Effector memory CD8-positive, alpha-beta T cell (primary cell): ENCODE measurements at regions not wholly inside any gene's neighbourhood (a gene's known extent, or its start where the extent isn't known, plus 50 kb on each side); places are given as distances from the start of the nearest gene placed in this dataset.

Experiments
- ATAC-seq: fragments of 150-1000 bp; cut with Tn5 transposase; replicated peaks from 2 replicates; pipeline ENCODE4 v1.10.0; 2021; ENCODE audit warnings: mild to moderate bottlenecking, moderate library complexity
- DNase-seq, 3 experiments: peaks; one replicate each; pipeline ENCODE4 v3.0.0; 2021
- H3K27ac Mint-ChIP-seq, 2 donors: one replicate each; pipeline ENCODE4 v1.8.0; 2022; ENCODE audit warnings: mild to moderate bottlenecking in 2 of 2, mixed read lengths in 2 of 2, moderate library complexity in 2 of 2
- H3K27me3 Mint-ChIP-seq, 2 donors: one replicate each; pipeline ENCODE4 v1.8.0; 2022; ENCODE audit warnings: mixed read lengths in 2 of 2
- H3K36me3 Mint-ChIP-seq: one replicate; pipeline ENCODE4 v1.8.0; 2022; ENCODE audit warnings: mild to moderate bottlenecking, moderate library complexity, mixed read lengths; ENCODE audit not compliant: insufficient read depth
- H3K4me1 Mint-ChIP-seq, 2 donors: one replicate each; pipeline ENCODE4 v1.8.0; 2022; ENCODE audit warnings: low read depth in 2 of 2, mixed read lengths in 2 of 2
- H3K4me3 Mint-ChIP-seq, 2 donors: one replicate each; pipeline ENCODE4 v1.8.0; 2022; ENCODE audit warnings: mild to moderate bottlenecking in 2 of 2, mixed read lengths in 2 of 2, moderate library complexity in 2 of 2
- H3K9me3 Mint-ChIP-seq, 2 donors: one replicate each; pipeline ENCODE4 v1.8.0; 2022; ENCODE audit warnings: mixed read lengths in 2 of 2

GRCh38 chr7:125127304-125127703 is 197.7 kb upstream of the POT1 start:
- Mint-ChIP-seq H3K9me3 (peaks cover 7 to 14% of the 10 kb centered on the region in 2 donors), H3K4me3 (no peak overlapping the region), H3K36me3 (no peaks in the 10 kb centered on the region), H3K4me1 (no peaks in the 10 kb centered on the region), H3K27me3 (no peaks in the 10 kb centered on the region), H3K27ac (no peak overlapping the region)
- ATAC-seq: no peak
- DNase-seq: no peak

DNA sequence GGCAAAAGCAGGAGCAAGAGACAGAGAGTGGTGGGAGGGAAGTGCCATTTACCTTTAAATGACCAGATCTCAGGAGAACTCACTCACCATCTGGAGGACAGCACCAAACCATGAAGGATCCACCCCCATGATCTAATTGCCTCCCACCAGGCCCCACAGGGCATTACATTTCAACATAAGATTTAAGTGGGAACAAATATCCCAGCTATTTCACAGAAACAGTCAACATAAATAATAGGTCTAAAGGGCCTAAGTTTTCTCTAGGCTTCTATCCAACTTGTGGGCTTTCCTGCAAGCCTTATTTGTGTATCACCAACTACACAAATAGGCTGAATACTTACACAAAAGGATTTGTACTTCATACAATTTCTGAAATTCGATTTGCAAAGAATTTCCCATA is 196.8 kb upstream of the POT1 start:
- ATAC-seq: no peak
- Mint-ChIP-seq H3K4me3 (no peak overlapping the region), H3K27me3 (no peaks in the 10 kb centered on the region)

DNA sequence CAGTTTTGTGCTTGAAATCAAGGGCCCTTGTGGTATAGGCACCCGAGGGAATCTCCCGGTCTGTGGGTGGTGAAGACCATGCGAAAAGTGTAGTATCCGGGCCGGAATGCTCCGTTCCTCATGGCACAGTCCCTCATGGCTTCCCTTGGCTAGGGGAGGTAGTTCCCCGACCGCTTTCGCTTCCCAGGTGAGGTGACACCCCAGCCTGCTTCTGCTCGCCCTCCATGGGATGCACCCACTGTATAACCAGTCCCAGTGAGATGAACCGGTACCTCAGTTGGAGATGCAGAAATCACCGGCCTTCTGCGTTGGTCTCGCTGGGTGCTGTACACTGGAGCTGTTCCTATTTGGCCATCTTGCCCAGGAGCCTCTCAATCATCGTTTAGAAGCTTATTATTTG is 195.7 kb upstream of the POT1 start:
- Mint-ChIP-seq H3K36me3 (no peaks in the 10 kb centered on the region), H3K4me1 (no peaks in the 10 kb centered on the region), H3K4me3 (no peak overlapping the region), H3K27me3 (no peaks in the 10 kb centered on the region), H3K27ac (no peak overlapping the region), H3K9me3 (peaks cover 7 to 15% of the 10 kb centered on the region in 2 donors)
- no peak for DNase-seq
- no peak for ATAC-seq

More for the DNA sequence above, 196.8 kb upstream of the POT1 start:
- no peaks in the 10 kb centered on the region for H3K4me1 Mint-ChIP-seq
- no peak overlapping the region for H3K27ac Mint-ChIP-seq
- no peaks in the 10 kb centered on the region for H3K36me3 Mint-ChIP-seq
- peaks cover 7 to 14% of the 10 kb centered on the region in 2 donors for H3K9me3 Mint-ChIP-seq
- no peak for DNase-seq

- no peak overlapping the region for H3K27ac Mint-ChIP-seq
- H3K4me1 Mint-ChIP-seq: no peaks in the 10 kb centered on the region
- no peaks in the 10 kb centered on the region for H3K27me3 Mint-ChIP-seq
- no peak for ATAC-seq
- peaks cover 7 to 12% of the 10 kb centered on the region in 2 donors for H3K9me3 Mint-ChIP-seq
- no peaks in the 10 kb centered on the region for H3K36me3 Mint-ChIP-seq
- no peak for DNase-seq
- no peak overlapping the region for H3K4me3 Mint-ChIP-seq
These were observed 192.5 kb upstream of the POT1 start for GRCh38 chr7:125122173-125122572.

DNA sequence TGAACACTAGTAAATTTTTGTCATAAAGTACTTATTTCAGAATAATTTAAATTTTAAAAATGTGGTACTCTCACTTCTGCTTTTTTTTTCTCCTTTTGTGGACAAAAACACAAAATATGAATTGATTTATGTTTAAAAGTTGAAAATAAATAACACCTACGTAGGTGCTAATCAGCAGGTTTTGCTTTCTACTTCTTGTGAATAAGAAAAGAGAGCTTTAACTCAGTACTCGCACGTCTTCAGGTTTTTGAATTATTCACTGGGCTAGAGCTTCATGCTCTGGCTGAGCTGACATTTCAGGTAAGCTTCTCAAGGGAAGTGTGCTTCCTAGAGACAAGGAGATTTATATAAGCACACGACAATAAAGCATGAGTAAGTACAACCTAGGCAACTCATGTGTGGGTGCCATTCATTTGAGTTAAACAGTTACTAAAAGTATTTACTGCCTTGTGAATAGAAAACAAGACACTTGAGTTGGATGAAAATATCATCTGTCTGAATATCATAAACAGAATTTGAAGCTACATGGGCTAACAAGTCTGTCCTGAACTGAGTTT is 190.0 kb upstream of the POT1 start:
- DNase-seq (no peak), ATAC-seq (no peak)
- H3K27ac Mint-ChIP-seq: no peak overlapping the region
- H3K36me3 Mint-ChIP-seq: no peaks in the 10 kb centered on the region
- H3K4me3 Mint-ChIP-seq: no peak overlapping the region
- H3K4me1 Mint-ChIP-seq: no peaks in the 10 kb centered on the region
- H3K9me3 Mint-ChIP-seq: peaks cover 0 to 3% of the 10 kb centered on the region in 2 donors
- no peaks in the 10 kb centered on the region for H3K27me3 Mint-ChIP-seq

DNA sequence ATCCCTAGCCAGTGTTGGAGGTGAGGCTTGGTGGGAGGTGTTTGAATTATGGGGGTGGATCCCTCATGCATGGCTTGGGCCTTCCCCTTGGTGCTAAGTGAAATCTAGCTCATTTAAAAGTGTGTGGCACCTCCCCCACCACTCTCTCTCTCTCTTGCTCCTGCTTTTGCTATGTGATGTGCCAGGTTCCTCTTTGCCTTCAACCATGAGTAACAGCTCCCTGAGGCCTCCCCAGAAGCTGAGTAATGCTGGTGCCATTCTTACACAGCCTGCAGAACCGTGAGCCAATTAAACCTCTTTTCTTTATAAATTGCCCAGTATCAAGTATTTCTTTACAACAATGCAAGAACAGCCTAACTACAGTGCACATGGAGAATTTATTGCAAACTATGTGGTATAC is 188.8 kb upstream of the POT1 start:
- no peak for DNase-seq
- Mint-ChIP-seq H3K4me3 (no peak overlapping the region), H3K9me3 (peaks cover 0 to 2% of the 10 kb centered on the region in 2 donors), H3K27me3 (no peaks in the 10 kb centered on the region), H3K4me1 (no peaks in the 10 kb centered on the region), H3K27ac (no peak overlapping the region), H3K36me3 (peaks cover 2% of the 10 kb centered on the region)
- no peak for ATAC-seq

DNA sequence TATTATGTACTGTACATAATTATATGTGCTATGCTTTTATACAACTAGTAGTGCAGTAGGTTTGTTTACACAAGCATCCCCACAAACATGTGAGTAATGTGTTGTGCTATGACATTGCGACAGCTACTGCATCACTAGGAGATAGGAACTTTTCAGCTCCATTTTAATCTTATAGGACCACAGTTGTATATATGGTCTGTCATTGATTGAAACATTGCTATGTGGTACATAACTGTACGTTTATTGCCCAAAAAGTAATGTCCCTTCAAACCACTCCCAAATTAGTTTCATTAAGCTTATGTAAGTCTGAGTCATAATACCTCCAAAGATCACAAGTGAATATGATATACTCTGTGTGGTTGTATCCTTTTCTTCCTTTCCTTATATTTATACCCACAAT is 183.2 kb upstream of the POT1 start:
- no peak overlapping the region for H3K27ac Mint-ChIP-seq
- no peaks in the 10 kb centered on the region for H3K27me3 Mint-ChIP-seq
- no peaks in the 10 kb centered on the region for H3K4me1 Mint-ChIP-seq
- no peak overlapping the region for H3K4me3 Mint-ChIP-seq
- peaks cover 2% of the 10 kb centered on the region for H3K36me3 Mint-ChIP-seq
- ATAC-seq (no peak), DNase-seq (no peak)
- peaks cover 2 to 21% of the 10 kb centered on the region in 2 donors for H3K9me3 Mint-ChIP-seq

GRCh38 chr7:125099519-125099918 is 169.9 kb upstream of the POT1 start:
- H3K9me3 Mint-ChIP-seq: peaks cover 17 to 28% of the 10 kb centered on the region in 2 donors
- DNase-seq: no peak
- H3K36me3 Mint-ChIP-seq: no peaks in the 10 kb centered on the region
- H3K4me1 Mint-ChIP-seq: no peaks in the 10 kb centered on the region
- no peaks in the 10 kb centered on the region for H3K27me3 Mint-ChIP-seq
- no peak overlapping the region for H3K4me3 Mint-ChIP-seq
- H3K27ac Mint-ChIP-seq: no peak overlapping the region
- no peak for ATAC-seq

DNA sequence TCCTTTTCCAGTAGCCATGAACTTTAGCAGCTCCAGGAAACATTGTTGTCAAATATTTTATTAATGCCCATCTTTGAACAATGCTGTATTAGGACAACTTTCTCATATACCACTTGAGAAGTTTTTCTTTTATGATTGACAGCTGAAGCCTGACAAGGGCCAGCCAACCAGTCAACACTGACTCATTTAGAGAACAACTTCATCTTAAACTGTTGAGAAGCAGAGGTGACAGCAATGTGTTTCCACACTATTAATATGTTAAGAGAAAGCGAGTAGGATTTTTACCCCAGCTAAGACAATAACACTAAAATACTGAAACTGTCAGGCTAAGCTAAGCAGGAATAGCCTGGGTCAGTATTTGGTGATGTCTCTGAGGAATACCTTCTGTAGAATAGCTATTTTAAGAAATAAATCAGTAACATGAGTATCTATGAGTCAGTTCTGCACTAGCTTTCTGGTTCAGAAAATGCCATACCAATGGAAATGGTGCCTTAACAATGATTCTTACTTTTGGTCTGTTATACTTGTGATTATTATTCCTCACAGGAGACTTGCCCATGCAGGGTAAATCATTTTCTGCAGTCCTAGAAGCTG is 168.8 kb upstream of the POT1 start:
- no peaks in the 10 kb centered on the region for H3K27me3 Mint-ChIP-seq
- no peaks in the 10 kb centered on the region for H3K36me3 Mint-ChIP-seq
- H3K9me3 Mint-ChIP-seq: peaks cover 14 to 21% of the 10 kb centered on the region in 2 donors
- no peaks in the 10 kb centered on the region for H3K4me1 Mint-ChIP-seq
- DNase-seq (no peak), ATAC-seq (no peak)
- no peak overlapping the region for H3K27ac Mint-ChIP-seq
- no peak overlapping the region for H3K4me3 Mint-ChIP-seq

DNA sequence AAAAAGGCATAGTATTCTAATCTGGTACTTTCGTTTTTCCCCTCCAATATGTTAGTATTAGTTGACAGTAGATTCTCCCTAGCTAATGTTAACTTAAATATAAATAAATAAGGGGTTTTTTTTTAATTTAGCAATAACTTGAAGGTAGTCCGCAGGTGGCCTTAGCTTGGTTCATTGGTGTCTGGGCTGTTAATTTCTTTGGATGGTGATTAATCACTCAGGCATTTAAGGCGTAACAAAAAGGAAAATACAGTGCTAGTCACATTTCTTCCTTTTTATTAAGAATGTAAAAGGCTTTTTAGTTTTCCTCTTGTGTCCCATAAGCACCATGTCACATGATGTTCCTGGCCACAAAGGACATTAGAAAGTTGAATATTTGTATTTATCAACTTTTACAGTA is 161.0 kb upstream of the POT1 start:
- H3K4me1 Mint-ChIP-seq: no peaks in the 10 kb centered on the region

DNA sequence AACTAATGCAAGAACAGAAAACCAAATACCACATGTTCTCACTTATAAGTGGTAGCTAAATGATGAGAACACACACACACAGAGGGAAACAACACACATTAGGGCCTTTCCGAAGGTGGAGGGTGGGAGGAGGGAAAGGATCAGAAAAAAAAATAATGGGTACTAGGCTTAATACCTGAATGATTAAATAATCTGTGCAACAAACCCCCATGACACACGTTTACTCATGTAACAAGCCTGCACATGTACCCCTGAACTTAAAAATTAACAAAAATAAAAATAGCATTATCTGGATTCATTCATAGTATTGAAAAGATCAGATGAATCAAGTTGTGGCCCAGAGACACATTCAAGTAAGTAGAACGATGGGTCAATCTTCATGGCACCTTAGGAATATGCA is 159.5 kb upstream of the POT1 start:
- no peak overlapping the region for H3K27ac Mint-ChIP-seq
- no peaks in the 10 kb centered on the region for H3K4me1 Mint-ChIP-seq
- no peaks in the 10 kb centered on the region for H3K9me3 Mint-ChIP-seq
- H3K4me3 Mint-ChIP-seq: no peak overlapping the region
- ATAC-seq: no peak
- H3K36me3 Mint-ChIP-seq: no peaks in the 10 kb centered on the region
- no peaks in the 10 kb centered on the region for H3K27me3 Mint-ChIP-seq
- no peak for DNase-seq

More for the DNA sequence above, 161.0 kb upstream of the POT1 start:
- Mint-ChIP-seq H3K27ac (no peak overlapping the region), H3K4me3 (no peak overlapping the region), H3K27me3 (no peaks in the 10 kb centered on the region), H3K9me3 (no peaks in the 10 kb centered on the region), H3K36me3 (no peaks in the 10 kb centered on the region)
- ATAC-seq: no peak
- DNase-seq: no peak

GRCh38 chr7:125088555-125088954 is 158.9 kb upstream of the POT1 start:
- Mint-ChIP-seq H3K36me3 (no peaks in the 10 kb centered on the region), H3K4me1 (no peaks in the 10 kb centered on the region), H3K9me3 (no peaks in the 10 kb centered on the region), H3K27ac (no peak overlapping the region), H3K4me3 (no peak overlapping the region), H3K27me3 (no peaks in the 10 kb centered on the region)
- DNase-seq: no peak
- ATAC-seq: no peak

GRCh38 chr7:125085084-125085483 is 155.5 kb upstream of the POT1 start:
- H3K4me1 Mint-ChIP-seq: no peaks in the 10 kb centered on the region
- DNase-seq (no peak), ATAC-seq (no peak)
- no peak overlapping the region for H3K4me3 Mint-ChIP-seq
- H3K27ac Mint-ChIP-seq: no peak overlapping the region
- H3K9me3 Mint-ChIP-seq: no peaks in the 10 kb centered on the region
- no peaks in the 10 kb centered on the region for H3K27me3 Mint-ChIP-seq
- no peaks in the 10 kb centered on the region for H3K36me3 Mint-ChIP-seq

DNA sequence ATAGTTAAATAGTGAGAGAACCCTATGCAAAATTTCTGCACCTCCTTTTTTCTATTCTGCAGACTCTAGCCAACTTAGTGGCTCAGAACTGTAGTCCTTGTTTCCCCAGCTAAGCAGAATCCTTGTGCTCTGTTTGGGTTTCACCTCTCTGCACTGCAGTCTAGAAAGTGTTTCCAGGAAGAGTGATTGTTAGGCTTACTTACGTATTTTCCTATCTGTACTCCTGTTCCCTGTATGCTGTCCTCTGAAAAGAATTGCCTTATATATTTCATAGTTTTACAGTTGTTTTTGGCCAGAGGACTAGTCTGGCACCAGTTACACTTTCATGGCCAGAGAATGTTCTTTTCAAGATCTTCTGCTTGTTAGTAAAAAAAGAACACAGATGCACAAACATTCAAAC is 154.6 kb upstream of the POT1 start:
- Mint-ChIP-seq H3K4me3 (no peak overlapping the region), H3K27ac (no peak overlapping the region), H3K4me1 (no peaks in the 10 kb centered on the region), H3K36me3 (no peaks in the 10 kb centered on the region), H3K9me3 (no peaks in the 10 kb centered on the region), H3K27me3 (no peaks in the 10 kb centered on the region)
- ATAC-seq (no peak), DNase-seq (no peak)
